CD4-positive, alpha-beta T cell treated with Interleukin-6 for 4 hours (primary cell): ENCODE measurements at regions not wholly inside any gene's neighbourhood (a gene's known extent, or its start where the extent isn't known, plus 50 kb on each side); places are given as distances from the start of the nearest gene placed in this dataset.

Experiments used
- DNase-seq: peaks from one replicate; pipeline ENCODE4 v3.0.0-alpha.2; 2020; ENCODE audit warnings: mixed read lengths

DNA sequence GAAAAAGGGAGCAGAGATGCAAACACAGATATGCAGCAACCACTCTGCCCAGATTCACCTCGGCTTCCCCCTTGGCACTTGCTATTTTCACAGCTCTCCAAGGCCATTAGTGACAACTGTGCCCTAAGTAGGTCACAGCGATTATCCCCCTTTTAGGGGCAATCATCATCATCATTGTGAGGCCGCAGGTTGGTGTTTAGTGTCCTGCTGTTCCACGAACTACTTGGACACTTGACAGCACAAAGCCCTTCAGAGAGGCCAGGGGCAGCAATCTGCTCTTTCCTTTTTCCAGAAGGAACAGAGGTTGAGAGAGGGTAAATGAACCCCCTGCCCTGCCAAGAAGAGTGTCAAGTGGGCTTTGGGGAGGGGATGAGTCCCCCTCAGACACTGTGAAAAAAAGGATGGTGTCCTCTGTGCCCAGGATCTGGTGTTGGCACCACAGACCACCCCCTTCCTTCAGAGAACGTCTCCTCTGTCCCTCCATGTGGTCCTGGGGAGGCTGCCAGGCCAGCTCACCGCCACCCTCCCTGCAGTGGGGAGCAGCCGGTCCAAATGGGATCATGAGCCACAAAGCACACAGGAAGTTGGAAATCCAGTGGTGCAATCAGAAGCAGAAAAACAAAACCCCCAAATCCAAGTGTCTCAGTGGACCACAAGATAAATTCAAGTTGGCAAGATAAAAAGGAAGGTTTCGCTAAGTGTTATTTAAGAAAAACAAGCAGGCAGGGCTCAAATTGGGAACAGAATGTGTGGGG, 78.4 kb upstream of the MED9 start:
- no peak for DNase-seq

DNA sequence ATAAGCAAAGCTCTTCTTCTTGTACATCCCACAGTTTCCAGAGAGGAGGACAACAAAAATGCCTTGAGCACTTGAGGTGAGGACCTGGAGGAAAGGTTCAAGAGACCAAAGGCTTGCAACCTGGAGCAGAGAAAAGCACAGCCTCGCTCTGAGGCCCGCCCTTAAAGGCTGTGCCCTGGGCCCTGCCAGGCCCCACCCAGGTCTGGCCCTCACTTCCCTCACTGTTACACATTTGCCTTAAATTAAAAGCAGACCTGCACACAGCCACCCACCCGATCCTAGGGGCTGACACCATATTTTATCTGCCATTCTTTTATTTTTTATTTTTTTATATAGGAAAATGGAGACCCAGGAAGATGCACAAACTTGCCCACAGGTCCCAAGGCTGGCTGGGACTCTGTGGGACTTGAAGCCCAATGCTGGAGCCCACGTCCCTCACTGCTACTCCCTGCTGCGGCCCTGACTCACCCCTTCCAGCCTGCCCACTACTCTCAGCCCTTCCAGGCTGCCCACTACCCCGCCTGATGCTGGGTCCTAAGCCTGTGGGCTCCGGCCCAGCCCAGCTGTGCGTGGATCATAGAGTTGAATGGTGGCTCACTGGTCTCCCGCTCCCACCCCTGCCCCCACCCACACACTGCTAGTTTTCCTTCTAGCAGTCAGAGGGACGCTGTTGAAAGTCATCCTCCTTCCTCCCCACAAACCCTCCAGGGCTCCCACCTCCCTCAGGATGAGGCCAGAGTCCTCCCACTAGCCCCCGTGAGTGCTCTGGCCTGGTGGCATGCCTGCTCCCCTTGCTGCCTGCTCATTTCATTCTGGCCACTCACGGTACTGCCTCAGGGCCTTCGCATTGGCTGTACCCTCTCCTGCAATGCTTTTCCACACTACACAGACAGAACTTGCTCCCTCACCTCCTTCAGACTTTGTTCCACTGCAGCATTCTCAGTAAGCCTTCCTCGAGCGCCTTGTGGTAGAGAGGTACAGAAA, 77.6 kb upstream of the MED9 start:
- no peak for DNase-seq

DNA sequence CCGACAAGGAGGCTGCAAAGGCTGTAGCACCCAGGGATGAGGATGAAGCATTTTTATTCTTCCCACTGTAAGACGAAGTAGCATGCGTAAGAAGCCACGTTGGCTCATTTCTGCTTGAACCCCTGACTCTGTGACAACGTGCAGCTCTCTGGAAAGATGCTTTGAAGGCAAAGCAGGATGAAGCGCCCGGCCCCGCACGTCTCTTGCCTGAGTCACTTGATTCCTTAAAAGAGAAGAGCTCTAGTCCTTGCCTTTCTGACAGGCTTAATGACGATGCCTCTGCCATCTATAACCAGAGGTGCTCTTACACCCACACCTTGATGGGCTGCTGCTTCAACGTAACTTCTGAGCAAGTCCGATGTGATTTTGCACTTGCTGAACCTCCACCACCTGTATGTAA, 76.7 kb upstream of the MED9 start:
- DNase-seq = no peak

GRCh38 chr17:17400566-17401184, 76.1 kb upstream of the MED9 start:
- DNase-seq = no peak

GRCh38 chr17:17401271-17401781, 75.5 kb upstream of the MED9 start:
- no peak for DNase-seq

DNA sequence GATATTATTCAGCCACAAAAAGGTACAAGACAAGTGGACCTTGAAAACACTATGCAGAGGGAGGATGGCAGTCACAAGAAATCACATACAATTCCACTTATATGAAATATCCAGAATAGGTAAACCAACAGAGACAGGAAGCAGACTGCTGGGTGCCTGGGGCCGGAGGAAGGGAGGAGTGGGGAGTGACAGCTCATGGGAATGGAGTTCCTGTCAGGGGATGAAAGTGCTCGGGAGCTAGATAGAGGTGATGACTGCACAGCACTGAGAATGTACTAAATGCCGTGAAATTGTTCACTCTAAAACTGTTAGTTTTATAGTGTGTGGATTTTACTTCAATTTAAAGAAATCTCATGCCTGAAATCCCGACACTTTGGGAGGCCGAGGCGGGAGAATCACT, 74.2 kb upstream of the MED9 start:
- DNase-seq = no peak

DNA sequence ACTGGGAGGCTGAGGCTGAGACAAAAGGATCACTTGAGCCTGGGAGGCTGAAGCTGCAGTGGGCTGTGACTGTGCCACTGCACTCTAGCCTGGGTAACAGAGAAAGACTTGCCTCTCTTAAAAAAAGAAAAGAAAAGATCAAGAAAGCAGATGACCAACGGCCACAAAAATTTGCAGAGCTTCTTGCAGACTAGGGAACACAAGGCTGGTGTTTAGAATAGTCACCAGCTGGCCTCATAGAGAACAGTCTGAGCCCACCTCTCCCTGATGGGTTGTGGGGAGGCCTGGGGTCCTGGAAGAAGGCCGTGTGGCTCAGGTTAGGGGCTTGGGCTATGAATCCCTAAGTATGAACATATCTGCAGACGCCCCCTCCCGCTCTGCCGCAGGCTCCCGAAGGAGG, 73.7 kb upstream of the MED9 start:
- no peak for DNase-seq

GRCh38 chr17:17403899-17404576, 72.8 kb upstream of the MED9 start:
- DNase-seq = peak; percentile 81

DNA sequence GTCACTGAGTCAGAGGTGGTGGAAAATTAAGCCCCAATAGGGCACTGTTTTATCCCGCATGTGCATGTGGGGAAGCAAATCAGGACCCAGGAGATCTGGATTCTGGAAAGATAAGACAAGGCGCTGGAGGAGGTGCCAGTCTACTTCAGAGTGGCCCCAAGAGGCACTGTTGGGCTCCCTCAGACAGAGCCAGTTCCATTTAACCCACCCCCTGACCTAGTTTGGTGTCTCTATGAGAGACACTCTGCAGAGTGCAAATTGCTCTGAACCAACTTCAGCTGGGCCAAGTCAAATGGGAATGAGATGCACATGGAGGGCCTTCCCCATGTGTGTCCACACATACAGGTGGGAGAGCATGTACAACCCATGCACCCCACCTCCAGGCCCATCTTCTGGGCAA, 71.1 kb upstream of the MED9 start:
- no peak for DNase-seq

DNA sequence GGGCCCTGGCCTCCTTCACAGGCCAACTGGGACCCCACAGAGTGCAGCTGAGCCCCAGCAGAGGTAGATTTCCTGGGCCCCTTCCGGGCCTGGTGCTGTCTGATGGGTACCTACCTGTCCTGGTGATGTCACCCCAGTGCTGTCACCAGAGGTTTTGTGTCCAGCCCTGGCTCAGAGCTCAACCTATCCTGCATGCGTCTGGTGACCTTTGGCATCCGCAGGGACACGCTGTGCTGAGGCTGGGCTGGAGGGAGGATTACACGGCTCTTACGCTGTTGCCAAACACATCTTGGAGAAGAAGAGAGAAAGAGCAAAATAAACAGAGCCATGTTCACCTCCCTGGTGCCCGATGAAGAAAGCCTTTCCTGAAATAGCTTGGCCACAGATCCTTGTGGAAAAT, 70.6 kb upstream of the MED9 start:
- peak; percentile 41 for DNase-seq

GRCh38 chr17:17408236-17408794, 68.5 kb upstream of the MED9 start:
- DNase-seq = no peak

DNA sequence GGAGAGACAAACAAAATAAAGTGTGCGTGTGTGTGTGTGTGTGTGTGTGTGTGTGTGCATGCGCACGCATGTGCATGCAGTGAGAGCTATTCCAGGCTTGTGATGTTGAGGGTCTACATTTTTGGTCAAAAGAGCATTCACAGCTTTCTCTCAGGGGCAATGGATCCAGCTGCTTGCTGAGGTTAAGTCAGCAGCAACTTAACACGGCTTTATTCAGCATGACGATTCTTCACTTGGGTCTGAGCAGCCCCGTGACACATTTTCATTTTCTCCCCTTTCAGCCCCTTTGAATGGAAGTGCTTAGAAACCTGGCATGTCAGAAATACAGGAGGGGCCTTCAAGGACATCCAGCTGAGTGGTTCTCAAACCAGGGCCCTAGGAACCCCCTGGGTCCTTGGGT, 66.4 kb upstream of the MED9 start:
- no peak for DNase-seq

DNA sequence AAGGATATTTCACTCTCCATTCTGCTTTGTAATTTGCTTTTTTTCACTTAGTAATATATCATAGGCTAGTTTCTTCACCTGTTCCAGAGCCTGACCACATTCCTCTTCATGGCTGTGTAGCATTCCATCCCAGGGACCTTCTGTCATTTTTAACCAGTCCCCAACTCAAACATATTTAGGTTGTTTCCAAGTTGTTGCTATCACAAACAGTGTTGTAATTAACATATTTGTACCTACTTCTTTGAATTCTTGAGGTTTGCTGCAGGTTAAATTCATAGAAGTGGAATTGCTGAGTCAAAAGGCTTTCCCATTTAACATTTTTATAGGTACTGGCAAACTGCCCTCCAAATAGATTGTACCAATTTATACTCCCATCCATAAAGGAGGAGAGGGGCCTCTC, 65.1 kb upstream of the MED9 start:
- no peak for DNase-seq

DNA sequence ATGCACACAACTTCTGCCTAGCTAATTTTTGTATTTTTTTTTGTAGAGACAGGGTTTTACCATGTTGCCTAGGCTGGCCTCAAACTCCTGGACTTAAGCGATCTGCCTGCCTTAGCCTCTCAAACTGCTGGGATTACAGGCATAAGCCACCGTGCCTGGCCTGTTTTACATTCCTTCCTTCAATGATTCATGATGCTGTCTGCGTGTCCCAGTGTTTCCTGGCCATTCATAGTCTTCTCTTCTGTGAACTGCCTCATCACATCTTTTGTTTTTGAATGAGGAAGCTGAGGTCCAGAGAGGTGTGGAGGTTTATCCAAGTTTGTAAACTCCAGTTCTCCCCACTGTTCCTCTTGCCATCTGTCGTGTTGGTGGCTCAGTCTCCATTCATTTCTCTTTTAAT, 64.5 kb upstream of the MED9 start:
- no peak for DNase-seq

- DNase-seq = no peak
These were observed 63.5 kb upstream of the MED9 start for GRCh38 chr17:17413215-17413792.

DNA sequence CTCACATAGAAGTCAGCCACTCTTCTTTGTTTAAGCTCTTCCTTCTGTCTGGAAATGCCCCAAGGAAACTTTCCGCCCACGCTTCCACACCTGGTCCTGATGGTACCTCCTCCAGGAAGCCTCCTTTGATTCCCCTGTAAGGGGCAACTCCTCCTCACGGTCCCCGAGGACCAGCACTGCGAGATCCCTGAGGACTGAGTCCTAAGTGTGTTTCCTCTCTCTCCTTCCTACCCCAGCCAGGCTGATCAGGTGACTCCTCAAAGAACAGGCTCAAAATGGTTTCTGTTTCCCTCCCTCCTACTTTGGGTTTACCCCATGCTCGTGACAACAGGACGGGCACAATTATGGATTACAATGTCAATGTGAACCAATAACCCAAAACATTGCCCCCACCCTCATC, 63.0 kb upstream of the MED9 start:
- DNase-seq = no peak

DNA sequence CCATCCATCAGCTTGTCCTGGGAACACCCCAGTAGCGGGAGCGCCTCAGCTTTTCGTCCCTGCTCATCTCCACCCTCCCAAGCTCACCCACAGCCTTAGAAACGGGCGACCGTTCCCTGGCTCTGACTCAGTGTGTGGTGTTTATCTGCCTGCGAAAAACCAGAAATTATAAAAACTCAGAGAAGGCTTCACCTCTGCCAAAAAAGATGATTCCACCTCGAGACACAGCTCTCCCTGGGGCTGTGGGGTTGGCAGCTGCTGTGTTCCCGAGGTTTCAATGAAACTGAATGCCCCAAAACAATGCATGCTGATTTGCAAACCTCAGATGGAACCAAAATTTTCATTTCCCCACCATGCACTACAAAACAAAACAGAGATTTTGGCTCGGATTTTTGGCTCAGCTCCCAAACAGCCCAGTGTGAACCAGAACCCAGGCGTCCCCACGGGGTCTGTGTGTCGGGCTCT, 62.4 kb upstream of the MED9 start:
- no peak for DNase-seq

DNA sequence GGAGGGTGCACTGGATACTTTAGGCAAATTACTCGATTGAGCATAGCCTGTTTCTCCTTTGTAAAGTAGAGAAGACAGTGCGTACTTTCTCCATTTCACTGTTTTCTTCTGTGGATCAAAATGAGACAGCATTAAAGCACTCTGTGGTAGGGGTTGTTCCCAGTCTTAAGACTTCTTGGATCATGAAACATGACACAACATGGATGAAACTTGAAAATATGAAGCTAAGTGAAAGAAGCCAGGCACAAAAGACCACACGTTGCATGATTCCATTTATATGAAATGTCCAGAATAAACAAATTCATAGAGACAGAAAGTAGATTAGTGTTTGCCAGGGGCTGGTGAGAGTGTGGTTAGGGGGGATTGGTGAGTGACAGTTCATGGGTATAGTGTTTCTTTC, 61.8 kb upstream of the MED9 start:
- no peak for DNase-seq

GRCh38 chr17:17416007-17416399, 60.8 kb upstream of the MED9 start:
- peak; percentile 23 for DNase-seq

DNA sequence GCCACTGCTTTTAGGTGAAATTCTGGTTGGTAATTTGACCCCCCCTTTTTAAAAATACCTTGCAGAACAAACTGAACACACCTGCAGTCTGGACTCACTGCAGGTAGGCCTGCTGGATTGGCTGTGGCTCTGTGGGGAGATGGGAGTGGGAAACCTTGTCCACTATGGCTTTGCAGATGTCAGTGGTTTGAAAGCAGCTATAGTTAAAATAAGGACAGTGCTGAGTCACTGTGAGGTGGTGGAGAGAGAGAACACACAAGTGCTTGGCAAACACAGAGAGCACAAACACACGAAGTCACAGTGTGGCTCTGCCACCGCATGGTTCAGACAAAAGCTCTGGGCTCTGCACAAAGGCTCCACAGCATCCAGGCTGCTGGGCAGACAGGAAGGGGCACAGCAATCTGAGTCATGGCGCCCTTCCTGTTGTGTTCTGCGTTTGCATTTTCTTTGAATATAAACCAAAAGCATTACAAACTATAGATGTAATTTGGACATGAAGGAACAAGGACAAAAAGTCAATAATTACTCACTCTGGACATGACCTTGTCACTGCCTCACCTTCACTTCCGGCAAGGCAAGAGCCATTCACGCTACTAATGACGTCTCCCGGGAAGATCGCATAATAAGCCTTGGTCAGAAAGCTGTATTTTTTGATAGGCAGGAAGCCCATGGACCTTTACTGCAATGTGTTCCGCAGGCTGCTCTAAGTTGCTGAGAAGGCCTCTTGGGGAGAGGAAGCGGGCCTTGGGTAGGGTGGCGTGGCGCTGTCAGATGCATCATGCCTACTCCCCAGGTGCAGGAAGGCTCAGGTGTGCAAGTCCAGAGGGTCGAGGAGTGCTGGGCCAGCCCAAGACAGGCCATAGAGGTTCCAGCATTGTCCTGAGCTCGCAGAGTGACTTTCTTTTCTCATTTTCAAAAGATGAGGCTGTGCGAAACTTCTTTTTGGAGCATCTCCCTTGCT, 60.1 kb upstream of the MED9 start:
- peak; percentile 71 for DNase-seq

GRCh38 chr17:17417718-17418181, 59.0 kb upstream of the MED9 start:
- no peak for DNase-seq
